RWPE1 (cell line): ENCODE measurements at regions not wholly inside any gene's neighbourhood (a gene's known extent, or its start where the extent isn't known, plus 50 kb on each side); places are given as distances from the start of the nearest gene placed in this dataset.

Source experiments
- CTCF ChIA-PET: fragments of 350-600 bp; sonication (Branson Sonifier 250); formaldehyde crosslinking; extraction: SDS; loops from one replicate; lab custom pipeline; 2021; lab: Yijun Ruan, JAX
- POLR2A ChIA-PET: fragments of 400-600 bp; formaldehyde crosslinking; extraction: SDS; loops from one replicate; lab custom pipeline; 2020; ENCODE audit warnings: antibody characterized with exemption; ENCODE audit not compliant: low non-redundant PET; lab: Yijun Ruan, JAX
- DNase-seq: peaks from one replicate; pipeline ENCODE4 v3.0.0; 2012; ENCODE audit warnings: low spot score
- H3K27ac ChIP-seq: fragments of 450-650 bp; 2 replicates; pipeline ENCODE4 v1.5.1; 2017
- TF ChIP-seq, protein P1 (sequence below): fragments of 450-650 bp; conservative IDR thresholded peaks from 2 replicates; pipeline ENCODE4 v1.5.1; 2017; ENCODE audit warnings: low read depth, mild to moderate bottlenecking

DNA sequence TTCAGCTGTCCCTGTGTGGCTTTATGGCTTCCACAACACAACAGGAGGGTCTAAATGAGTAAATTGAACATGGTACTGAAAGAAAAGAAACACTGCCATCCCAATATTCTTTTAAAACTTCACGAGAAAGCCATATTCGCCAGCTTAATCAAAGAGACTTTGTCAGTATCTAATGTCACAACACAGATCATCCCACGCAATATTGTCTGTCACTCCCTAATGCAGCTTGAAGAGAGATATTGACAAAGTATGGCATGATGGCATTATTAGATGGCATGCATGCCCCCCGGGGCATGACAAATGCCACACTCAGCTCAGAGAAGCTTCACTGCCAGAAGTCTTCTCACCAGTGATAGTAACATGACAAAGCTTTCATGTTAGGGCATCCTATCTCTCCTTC is 197.8 kb downstream of the TTC8 start:
- CTCF ChIA-PET, result interaction anchor here (0.7 kb wide), 1 partner anchor 944 kb away, joined by 7 read pairs; no protein-coding TSS in a partner anchor
- POLR2A ChIA-PET, result no interaction called here
- no peak overlapping the region for H3K27ac ChIP-seq
- DNase-seq, result no peak
- TF ChIP-seq, protein P1, sequence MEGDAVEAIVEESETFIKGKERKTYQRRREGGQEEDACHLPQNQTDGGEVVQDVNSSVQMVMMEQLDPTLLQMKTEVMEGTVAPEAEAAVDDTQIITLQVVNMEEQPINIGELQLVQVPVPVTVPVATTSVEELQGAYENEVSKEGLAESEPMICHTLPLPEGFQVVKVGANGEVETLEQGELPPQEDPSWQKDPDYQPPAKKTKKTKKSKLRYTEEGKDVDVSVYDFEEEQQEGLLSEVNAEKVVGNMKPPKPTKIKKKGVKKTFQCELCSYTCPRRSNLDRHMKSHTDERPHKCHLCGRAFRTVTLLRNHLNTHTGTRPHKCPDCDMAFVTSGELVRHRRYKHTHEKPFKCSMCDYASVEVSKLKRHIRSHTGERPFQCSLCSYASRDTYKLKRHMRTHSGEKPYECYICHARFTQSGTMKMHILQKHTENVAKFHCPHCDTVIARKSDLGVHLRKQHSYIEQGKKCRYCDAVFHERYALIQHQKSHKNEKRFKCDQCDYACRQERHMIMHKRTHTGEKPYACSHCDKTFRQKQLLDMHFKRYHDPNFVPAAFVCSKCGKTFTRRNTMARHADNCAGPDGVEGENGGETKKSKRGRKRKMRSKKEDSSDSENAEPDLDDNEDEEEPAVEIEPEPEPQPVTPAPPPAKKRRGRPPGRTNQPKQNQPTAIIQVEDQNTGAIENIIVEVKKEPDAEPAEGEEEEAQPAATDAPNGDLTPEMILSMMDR, result no peak

DNA sequence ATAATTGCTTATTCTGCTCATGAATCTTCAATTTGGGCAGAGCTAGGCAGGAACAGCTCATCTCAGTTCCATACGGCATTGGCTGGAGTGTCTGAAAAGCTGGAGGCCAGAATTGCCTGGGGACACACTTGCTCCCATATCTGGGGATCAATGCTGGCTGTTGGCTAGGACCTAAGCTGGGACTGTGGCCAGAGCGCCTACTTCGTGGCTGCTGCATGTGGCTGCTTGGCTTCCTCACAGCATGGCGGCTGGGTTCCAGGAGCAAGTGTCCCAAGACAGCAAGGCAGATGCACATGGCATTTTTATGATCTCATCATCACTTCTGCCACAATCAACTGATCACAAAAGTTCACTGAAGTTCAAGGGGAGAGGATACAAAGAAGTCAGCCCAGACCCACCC is 200.2 kb downstream of the TTC8 start:
- TF ChIP-seq, protein P1, result no peak
- DNase-seq, result no peak
- ChIA-PET CTCF (no interaction called here), POLR2A (no interaction called here)
- no peak overlapping the region for H3K27ac ChIP-seq

DNA sequence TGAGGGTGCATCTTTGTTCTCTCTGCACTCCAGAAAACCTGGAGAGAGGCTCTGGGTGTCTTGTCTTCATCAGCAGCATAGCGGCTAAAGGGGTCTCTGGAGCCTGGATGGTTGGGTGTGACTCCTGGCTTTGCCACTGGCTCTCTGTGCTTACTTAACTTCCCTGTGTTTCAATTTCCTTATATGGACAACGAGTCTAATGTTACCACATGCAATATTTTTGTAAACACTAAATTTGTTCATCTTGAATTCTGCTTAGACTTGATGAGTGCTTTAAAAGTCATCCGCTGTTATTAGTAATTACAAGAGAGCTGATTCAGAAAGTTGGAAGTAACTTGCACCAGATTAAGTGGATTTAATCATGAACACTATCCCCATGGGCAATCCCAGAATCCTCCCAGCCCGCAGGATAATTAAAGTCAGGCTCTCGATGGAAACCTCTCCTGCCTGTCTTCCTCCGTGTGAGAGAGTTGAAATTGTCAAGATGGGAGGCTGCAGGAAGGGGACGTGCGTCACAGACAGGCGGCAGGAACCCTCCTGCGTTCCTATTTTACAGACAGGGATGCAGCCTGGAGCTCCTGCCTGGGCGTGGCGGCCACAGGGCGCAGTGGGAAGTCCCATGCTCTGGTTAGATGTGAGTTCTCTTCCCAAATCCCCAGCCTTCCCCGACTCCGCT is 201.2 kb downstream of the TTC8 start:
- no peak overlapping the region for H3K27ac ChIP-seq
- TF ChIP-seq, protein P1, result no peak
- ChIA-PET CTCF (interaction anchor here (1.8 kb wide), 1 partner anchor 15 kb away, joined by 7 read pairs; no protein-coding TSS in a partner anchor), POLR2A (no interaction called here)
- no peak for DNase-seq

DNA sequence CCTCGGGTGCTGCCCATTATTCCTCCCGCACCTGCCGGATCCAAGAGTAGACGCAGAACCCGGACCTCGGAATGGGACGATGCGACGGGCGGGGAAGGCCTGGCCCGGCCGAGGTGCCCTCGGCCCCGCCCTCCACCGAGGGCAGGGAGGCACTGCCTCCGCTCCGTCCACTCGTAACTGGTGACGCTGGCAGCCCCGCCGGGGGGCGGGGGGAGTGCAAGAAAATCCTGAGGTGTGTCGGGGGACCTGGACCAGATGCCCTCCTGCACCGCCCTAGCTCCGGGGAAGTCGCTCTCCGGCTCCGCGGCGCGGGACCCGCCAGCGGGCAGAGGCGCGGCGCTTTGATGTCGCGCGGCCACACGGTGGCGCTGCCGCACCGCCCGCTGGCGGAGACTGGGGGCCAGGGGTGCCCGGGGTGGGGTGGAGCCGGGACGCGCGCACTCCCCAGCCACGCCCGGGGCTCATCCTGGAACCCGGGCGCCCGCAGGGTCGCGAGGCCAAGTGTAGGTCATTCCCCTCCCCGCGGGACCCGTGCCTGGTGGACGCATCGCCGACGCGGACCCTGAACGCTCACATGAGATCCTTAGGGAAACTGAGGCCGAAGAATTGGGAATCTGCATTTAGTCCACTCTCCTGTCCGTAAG is 202.8 kb downstream of the TTC8 start:
- ChIA-PET CTCF (interaction anchor here (0.6 to 1.8 kb wide), 16 partner anchors 12 to 1831 kb away, joined by 3 to 7 read pairs (median 3); no protein-coding TSS in a partner anchor), POLR2A (no interaction called here)
- peak; percentile 51 for DNase-seq
- TF ChIP-seq, protein P1, result peak; percentile 94
- no peak overlapping the region for H3K27ac ChIP-seq

DNA sequence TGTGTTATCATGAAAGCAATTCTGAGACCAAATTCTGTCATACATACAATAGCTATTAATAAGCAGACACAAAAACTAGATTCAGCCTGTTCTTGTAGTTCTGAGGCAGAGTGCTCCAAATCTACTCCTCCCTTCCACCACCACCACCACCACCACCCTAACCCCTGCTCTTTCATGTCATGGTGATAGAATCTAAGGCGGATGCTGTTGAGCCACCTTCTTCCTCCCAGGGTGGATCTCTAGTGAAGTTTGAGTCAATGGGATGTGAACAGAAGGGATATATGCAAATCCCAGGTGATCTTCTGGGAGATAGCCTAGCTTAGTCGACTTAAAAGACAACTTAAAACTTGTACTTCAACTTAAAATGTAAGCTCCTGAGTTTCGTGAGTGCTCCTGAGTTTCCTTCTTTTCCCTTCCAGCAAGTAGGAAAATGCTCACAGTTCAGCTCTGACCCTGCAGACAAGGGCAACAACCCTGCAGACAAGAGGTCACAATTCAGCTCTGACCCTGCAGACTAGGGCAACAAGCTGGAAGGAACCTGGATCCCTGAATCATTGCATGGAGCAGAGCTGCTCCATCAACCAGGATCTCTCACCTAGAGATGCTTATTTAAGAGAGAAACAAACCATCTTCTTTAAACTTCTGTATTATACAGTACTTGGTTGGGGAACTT is 204.1 kb downstream of the TTC8 start:
- no peak for DNase-seq
- ChIA-PET POLR2A (no interaction called here), CTCF (interaction anchor here (0.6 to 1.1 kb wide), 2 partner anchors 11 to 908 kb away, joined by 5 read pairs; no protein-coding TSS in a partner anchor)
- TF ChIP-seq, protein P1, result no peak
- no peak overlapping the region for H3K27ac ChIP-seq

DNA sequence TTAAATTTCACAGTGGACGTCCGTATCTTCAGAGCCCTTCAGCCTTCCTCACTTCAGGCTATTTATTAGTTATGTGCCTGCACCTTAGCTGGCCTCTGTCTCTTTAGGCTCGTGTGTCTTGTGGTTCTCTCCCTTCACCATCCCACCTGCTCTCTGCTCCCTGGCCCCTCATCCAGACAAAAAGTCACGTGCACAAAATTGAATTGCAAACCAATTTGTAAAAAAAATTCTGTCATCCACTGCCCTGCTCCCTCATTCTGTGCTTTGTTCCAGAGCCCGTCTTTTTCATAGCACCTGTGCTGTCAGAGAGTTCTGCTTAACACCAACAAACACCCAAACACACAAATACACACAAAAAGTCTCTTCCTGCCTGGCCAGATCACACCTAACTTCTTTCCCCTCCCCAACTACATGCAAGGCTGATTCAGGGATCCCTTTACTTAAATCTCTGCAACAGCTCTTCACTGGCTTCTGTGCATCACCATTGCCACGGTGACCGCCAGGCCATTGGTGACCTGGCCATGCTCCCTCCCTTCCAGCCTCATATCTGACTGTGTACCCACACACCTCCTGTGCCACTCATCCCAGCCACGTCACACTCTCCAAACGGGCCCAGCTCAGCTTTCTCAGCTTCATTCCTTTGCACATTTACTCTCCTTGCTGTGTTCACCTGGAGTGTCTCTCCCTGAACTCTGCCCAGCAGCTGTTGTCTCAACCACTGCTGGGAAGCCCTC is 205.7 kb downstream of the TTC8 start:
- H3K27ac ChIP-seq, result no peak overlapping the region
- CTCF ChIA-PET, result no interaction called here
- POLR2A ChIA-PET, result no interaction called here
- TF ChIP-seq, protein P1, result no peak
- DNase-seq, result no peak
